ENCODE measurements at regions not wholly inside any gene's neighbourhood (a gene's known extent, or its start where the extent isn't known, plus 50 kb on each side); places are given as distances from the start of the nearest gene placed in this dataset.

DNA sequence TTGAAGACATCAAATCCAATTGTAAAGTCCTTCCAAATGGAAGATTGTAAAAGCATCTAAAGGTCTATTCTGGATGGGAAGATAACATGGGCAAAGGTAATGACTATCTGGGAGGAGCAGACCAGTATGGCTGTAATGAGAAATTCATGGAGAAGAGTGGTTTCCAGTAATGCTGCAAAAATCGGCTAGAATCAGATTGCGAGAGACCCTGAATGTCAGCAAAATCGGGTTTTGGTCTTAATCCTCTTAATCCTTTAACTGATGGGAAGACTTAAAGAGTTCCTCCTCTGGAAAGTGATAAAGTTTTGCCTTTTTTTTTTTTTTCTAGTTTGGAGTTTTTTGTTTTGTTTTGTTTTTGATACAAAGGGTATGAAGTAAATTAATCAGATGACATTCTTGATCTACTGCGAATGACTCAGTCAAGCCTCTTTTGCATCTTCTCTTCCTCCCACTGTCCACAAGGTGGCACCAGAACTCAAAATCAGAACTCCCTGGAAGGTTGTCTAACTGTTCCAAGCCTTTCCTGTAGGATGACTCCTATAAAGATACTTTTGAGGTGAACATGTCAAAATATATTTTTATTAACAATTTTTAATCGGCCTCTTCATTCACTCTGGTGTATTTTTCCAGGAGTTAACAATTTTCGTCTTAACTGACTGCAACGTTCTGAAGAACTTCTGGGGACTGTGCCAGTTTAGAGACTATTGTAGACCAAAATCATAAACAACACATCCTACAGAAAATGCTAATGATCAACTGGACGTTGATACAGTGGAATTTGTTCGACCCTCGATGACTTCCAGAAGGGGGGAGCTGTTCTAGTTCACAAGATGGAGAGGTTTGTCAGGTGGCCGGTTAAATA is 213.3 kb upstream of the MIR17HG start:
- Histone ChIP-seq H3K79me2 (no peaks in the 10 kb centered on the region), H3K9ac (no peak overlapping the region), H3K4me3 (ENCODE audit: low read depth, low read length) (no peak overlapping the region), H3K4me1 (no peaks in the 10 kb centered on the region), H3K36me3 (ENCODE audit: control insufficient read depth, insufficient read depth, low read length) (no peaks in the 10 kb centered on the region), H2AFZ (no peak overlapping the region), H3K9me3 (ENCODE audit: control insufficient read depth, low read length) (no peaks in the 10 kb centered on the region), H3K27me3 (ENCODE audit: control insufficient read depth, insufficient read depth, low read length) (no peaks in the 10 kb centered on the region), H3K4me2 (ENCODE audit: low read length) (no peak overlapping the region), H3K27ac (no peak overlapping the region)
- TF ChIP-seq, protein P1, sequence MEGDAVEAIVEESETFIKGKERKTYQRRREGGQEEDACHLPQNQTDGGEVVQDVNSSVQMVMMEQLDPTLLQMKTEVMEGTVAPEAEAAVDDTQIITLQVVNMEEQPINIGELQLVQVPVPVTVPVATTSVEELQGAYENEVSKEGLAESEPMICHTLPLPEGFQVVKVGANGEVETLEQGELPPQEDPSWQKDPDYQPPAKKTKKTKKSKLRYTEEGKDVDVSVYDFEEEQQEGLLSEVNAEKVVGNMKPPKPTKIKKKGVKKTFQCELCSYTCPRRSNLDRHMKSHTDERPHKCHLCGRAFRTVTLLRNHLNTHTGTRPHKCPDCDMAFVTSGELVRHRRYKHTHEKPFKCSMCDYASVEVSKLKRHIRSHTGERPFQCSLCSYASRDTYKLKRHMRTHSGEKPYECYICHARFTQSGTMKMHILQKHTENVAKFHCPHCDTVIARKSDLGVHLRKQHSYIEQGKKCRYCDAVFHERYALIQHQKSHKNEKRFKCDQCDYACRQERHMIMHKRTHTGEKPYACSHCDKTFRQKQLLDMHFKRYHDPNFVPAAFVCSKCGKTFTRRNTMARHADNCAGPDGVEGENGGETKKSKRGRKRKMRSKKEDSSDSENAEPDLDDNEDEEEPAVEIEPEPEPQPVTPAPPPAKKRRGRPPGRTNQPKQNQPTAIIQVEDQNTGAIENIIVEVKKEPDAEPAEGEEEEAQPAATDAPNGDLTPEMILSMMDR (IDR thresholded peaks at IDR 0.05), result peak; percentile 22

DNA sequence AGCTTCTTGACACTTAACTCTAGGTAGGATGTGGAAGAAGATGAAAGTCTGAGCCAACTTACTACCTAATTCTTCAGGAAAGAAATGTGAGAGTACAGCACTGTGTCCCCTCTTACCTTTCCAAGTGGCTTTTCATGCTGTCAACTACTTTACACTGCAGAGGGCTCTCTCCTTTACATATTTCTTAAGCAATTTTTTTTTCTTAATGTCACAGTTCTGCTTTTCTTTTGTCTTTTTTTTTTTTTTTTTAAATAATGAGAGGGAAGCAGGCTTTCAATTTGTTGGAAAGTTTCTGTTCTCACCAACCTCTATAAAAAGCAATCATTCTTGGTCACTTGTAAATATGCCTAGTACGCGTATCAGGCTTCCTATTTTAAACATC is 212.7 kb upstream of the MIR17HG start:
- Histone ChIP-seq H3K36me3 (ENCODE audit: control insufficient read depth, insufficient read depth, low read length) (no peaks in the 10 kb centered on the region), H3K27me3 (ENCODE audit: control insufficient read depth, insufficient read depth, low read length) (no peaks in the 10 kb centered on the region), H3K9me3 (ENCODE audit: control insufficient read depth, low read length) (no peaks in the 10 kb centered on the region), H3K27ac (no peak overlapping the region), H3K4me1 (no peaks in the 10 kb centered on the region), H3K4me2 (ENCODE audit: low read length) (no peak overlapping the region), H2AFZ (no peak overlapping the region), H3K9ac (no peak overlapping the region), H3K79me2 (no peaks in the 10 kb centered on the region), H3K4me3 (ENCODE audit: low read depth, low read length) (no peak overlapping the region)
- TF ChIP-seq, protein P1 (IDR thresholded peaks at IDR 0.05), result no peak

DNA sequence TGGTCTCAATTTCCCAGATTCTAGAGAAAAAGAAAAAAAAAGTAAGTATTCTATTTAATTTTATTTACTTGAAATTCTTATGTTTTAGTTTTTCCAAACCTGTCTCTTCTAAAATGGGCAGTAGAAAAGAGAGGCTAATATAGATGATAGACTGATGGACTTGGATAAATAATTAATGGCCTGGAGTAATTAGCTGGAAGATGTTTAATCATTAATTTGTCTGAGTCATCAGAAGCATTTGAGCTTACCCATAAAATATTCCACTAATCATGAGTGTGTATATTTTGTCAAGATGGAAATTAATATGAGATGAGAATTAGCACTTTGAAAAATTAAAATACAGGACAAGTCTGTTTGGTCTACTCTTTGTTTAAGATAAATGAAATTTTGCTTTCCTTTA is 212.1 kb upstream of the MIR17HG start:
- H2AFZ ChIP-seq, result no peak overlapping the region
- no peaks in the 10 kb centered on the region for H3K79me2 ChIP-seq
- no peaks in the 10 kb centered on the region for H3K9me3 ChIP-seq (ENCODE audit: control insufficient read depth, low read length)
- no peak overlapping the region for H3K4me2 ChIP-seq (ENCODE audit: low read length)
- no peak overlapping the region for H3K9ac ChIP-seq
- no peak overlapping the region for H3K4me3 ChIP-seq (ENCODE audit: low read depth, low read length)
- TF ChIP-seq, protein P1 (IDR thresholded peaks at IDR 0.05), result no peak
- H3K4me1 ChIP-seq, result no peaks in the 10 kb centered on the region
- H3K27ac ChIP-seq, result no peak overlapping the region
- H3K27me3 ChIP-seq (ENCODE audit: control insufficient read depth, insufficient read depth, low read length), result no peaks in the 10 kb centered on the region
- no peaks in the 10 kb centered on the region for H3K36me3 ChIP-seq (ENCODE audit: control insufficient read depth, insufficient read depth, low read length)

DNA sequence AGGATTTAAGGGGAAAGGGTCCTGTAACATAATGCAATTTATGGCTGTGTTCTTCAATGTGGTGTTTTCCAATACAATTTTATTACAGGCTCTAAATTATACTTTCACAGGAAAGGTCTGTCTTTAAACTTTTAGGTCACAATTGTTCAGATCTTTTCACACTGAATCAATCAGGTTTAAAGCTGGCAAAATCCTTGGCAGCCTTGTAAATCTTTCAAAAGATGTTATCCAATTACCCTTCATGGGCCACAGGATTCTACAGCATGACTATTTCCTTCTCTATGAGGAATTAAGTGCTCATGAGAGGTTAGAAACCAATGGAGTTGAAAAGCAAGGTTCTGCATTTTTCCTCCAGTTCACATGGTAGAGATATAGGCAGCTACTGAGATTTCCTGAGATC is 211.5 kb upstream of the MIR17HG start:
- Histone ChIP-seq H3K79me2 (no peaks in the 10 kb centered on the region), H3K27ac (no peak overlapping the region), H3K4me3 (ENCODE audit: low read depth, low read length) (no peak overlapping the region), H3K27me3 (ENCODE audit: control insufficient read depth, insufficient read depth, low read length) (no peaks in the 10 kb centered on the region), H3K36me3 (ENCODE audit: control insufficient read depth, insufficient read depth, low read length) (no peaks in the 10 kb centered on the region), H3K4me2 (ENCODE audit: low read length) (no peak overlapping the region), H3K9ac (no peak overlapping the region), H3K9me3 (ENCODE audit: control insufficient read depth, low read length) (no peaks in the 10 kb centered on the region), H3K4me1 (no peaks in the 10 kb centered on the region), H2AFZ (no peak overlapping the region)
- TF ChIP-seq, protein P1 (IDR thresholded peaks at IDR 0.05), result no peak

DNA sequence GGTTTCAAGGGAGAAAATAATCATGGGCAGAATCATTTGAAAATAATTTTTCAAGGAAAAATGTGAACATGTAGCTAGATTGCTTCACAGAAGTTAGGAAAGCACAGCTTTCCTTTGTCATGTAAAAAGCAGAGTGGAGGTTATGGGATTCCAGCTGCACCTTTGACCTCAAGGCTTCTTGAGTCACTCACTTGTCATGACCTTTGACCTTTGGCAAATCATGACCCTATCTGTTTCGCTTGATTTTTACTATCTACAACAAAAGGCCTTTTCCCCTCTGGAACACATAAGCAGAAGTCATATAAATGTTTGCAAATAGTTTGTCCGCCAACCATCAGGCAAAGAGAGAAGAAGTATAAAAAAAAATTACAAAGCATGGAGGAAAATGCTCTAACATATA is 210.7 kb upstream of the MIR17HG start:
- no peak overlapping the region for H2AFZ ChIP-seq
- TF ChIP-seq, protein P1 (IDR thresholded peaks at IDR 0.05), result no peak
- no peaks in the 10 kb centered on the region for H3K36me3 ChIP-seq (ENCODE audit: control insufficient read depth, insufficient read depth, low read length)
- no peak overlapping the region for H3K4me3 ChIP-seq (ENCODE audit: low read depth, low read length)
- H3K4me2 ChIP-seq (ENCODE audit: low read length), result no peak overlapping the region
- no peaks in the 10 kb centered on the region for H3K27me3 ChIP-seq (ENCODE audit: control insufficient read depth, insufficient read depth, low read length)
- no peaks in the 10 kb centered on the region for H3K79me2 ChIP-seq
- H3K4me1 ChIP-seq, result no peaks in the 10 kb centered on the region
- no peaks in the 10 kb centered on the region for H3K9me3 ChIP-seq (ENCODE audit: control insufficient read depth, low read length)
- H3K9ac ChIP-seq, result no peak overlapping the region
- no peak overlapping the region for H3K27ac ChIP-seq

Measured in parathyroid adenoma (tissue), 2 donors.